Hindlimb muscle (tissue), 1 donor: ENCODE measurements at regions not wholly inside any gene's neighbourhood (a gene's known extent, or its start where the extent isn't known, plus 50 kb on each side); places are given as distances from the start of the nearest gene placed in this dataset.
"Not testable (repeated sequence)": the region's sequence is repeated elsewhere in the genome, so short reads cannot be mapped to it uniquely, and the experiment has no call there.

Experiments used
- DNase-seq: peaks from one replicate; pipeline ENCODE4 v3.0.0-alpha.2; 2013

GRCh38 chr14:80055667-80056496, 155.4 kb downstream of the DIO2 start:
- DNase-seq: peak; percentile 38

GRCh38 chr14:80055226-80055625, 156.1 kb downstream of the DIO2 start:
- DNase-seq: no peak

- DNase-seq: no peak
Measured at GRCh38 chr14:80054020-80054419, 157.3 kb downstream of the DIO2 start.

- no peak for DNase-seq
Measured at GRCh38 chr14:80049055-80049454, 162.2 kb downstream of the DIO2 start.

GRCh38 chr14:80047761-80048160, 163.5 kb downstream of the DIO2 start:
- DNase-seq: peak; percentile 3

- DNase-seq: no peak
Measured at GRCh38 chr14:80037349-80037748, 174.0 kb downstream of the DIO2 start.

- no peak for DNase-seq
Measured at GRCh38 chr14:80024417-80024816, 186.9 kb downstream of the DIO2 start.

GRCh38 chr14:80018476-80018875, 192.8 kb downstream of the DIO2 start:
- DNase-seq: not testable (repeated sequence)

GRCh38 chr14:80017795-80018194, 193.5 kb downstream of the DIO2 start:
- peak; percentile 45 for DNase-seq

- DNase-seq: not testable (repeated sequence)
Measured at GRCh38 chr14:80010245-80010644, 201.1 kb downstream of the DIO2 start.

- no peak for DNase-seq
Measured at GRCh38 chr14:80005561-80005960, 205.7 kb downstream of the DIO2 start.

- no peak for DNase-seq
Measured at GRCh38 chr14:80004871-80005270, 206.4 kb downstream of the DIO2 start.

- no peak for DNase-seq
Measured at GRCh38 chr14:80003138-80003537, 208.2 kb downstream of the DIO2 start.

GRCh38 chr14:79997509-79998208, 213.6 kb downstream of the DIO2 start:
- no peak for DNase-seq

GRCh38 chr14:79992407-79993198, 218.7 kb downstream of the DIO2 start:
- DNase-seq: no peak

- no peak for DNase-seq
Measured at GRCh38 chr14:79991866-79992265, 219.4 kb downstream of the DIO2 start.

GRCh38 chr14:79989990-79990389, 221.3 kb downstream of the DIO2 start:
- no peak for DNase-seq

- no peak for DNase-seq
Measured at GRCh38 chr14:79986251-79986650, 225.1 kb downstream of the DIO2 start.

- no peak for DNase-seq
Measured at GRCh38 chr14:79972230-79972629, 239.1 kb downstream of the DIO2 start.

- DNase-seq: no peak
Measured at GRCh38 chr14:79971330-79971729, 240.0 kb downstream of the DIO2 start.

GRCh38 chr14:79967453-79967852, 243.9 kb downstream of the DIO2 start:
- no peak for DNase-seq

GRCh38 chr14:79967001-79967400, 244.3 kb downstream of the DIO2 start:
- DNase-seq: no peak

GRCh38 chr14:79965896-79966295, 245.4 kb downstream of the DIO2 start:
- no peak for DNase-seq
